ENCODE measurements at regions not wholly inside any gene's neighbourhood (a gene's known extent, or its start where the extent isn't known, plus 50 kb on each side); places are given as distances from the start of the nearest gene placed in this dataset.
A peak's percentile ranks its signal among the peaks of the same experiment; 100 is the strongest.

DNA sequence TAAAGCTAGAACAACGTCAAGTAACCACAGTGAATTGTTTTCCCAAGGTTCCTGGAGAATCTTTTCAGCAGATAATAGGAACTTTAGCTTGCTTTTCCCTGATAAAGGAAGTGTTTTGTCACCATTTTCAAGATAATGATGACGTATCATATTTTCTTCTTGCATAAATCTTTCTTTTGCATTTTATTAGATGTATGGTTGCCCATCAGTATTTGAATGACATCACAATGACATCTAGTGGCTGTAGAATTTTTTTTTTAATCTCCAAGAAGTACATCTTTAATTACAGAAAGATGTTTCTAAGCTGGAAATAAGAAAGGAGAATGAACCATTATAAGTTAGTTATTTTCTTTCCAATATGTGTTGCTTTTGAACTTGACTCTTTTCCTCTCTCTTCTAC is 83.0 kb downstream of the CENPW start:
- WGBS, 2 experiments (ENCODE audit: extremely low coverage in 2 of 2, insufficient read length in 1 of 2) = no CpG with 5 or more reads among the region's 2 CpGs
- no peak overlapping the region for H3K18ac ChIP-seq (ENCODE audit: low read depth, low read length)

More for the DNA sequence above, 83.0 kb downstream of the CENPW start:
- dilution Hi-C loops (cut with HindIII; ENCODE audit: low sequenced_read_pairs, unreplicated experiment) = no loop called here
- no peak overlapping the region for H3K4me3 ChIP-seq (ENCODE audit: insufficient read depth, low read depth, low read length)
- no peak overlapping the region for H2AK9ac ChIP-seq (replicated peaks; ENCODE audit: low read depth, low read length, poor library complexity)
- no peaks in the 10 kb centered on the region for H3K36me3 ChIP-seq (ENCODE audit: control insufficient read depth, insufficient read depth, low read length)
- no peaks in the 10 kb centered on the region for H3K79me1 ChIP-seq (ENCODE audit: low read depth in 1 of 2, low read length in 2 of 2)
- no TSS peak for BruUV-seq (replicated peaks)
- ChIA-PET POLR2A (ENCODE audit: unreplicated experiment) (no interaction called here), CTCF (no interaction called here)
- no peak overlapping the region for H2AK5ac ChIP-seq (ENCODE audit: low read depth, low read length)
- H3K27me3 ChIP-seq (ENCODE audit: control insufficient read depth, insufficient read depth, low read length) = no peaks in the 10 kb centered on the region
- H3K14ac ChIP-seq (replicated peaks; ENCODE audit: low read depth, low read length) = no peak overlapping the region
- DNase-seq (no peak), ATAC-seq (ENCODE audit: low read depth) (no peak)
- H3K9ac ChIP-seq (ENCODE audit: low read depth, low read length) = no peak overlapping the region
- H2BK5ac ChIP-seq (ENCODE audit: low read depth, low read length, poor library complexity, severe bottlenecking) = no peak overlapping the region
- in situ Hi-C loops (cut with MboI; ENCODE audit: low sequenced_read_pairs) = no loop called here
- TF ChIP-seq MAFK (IDR thresholded peaks at IDR 0.05; ENCODE audit: low read depth, low read length) = peak; percentile 31; the same call in 1 of the 2 replicates
- no peak for TF ChIP-seq SMC3 (IDR thresholded peaks at IDR 0.05; ENCODE audit: low read depth, low read length)
- H3K23ac ChIP-seq (ENCODE audit: low read depth, low read length) = no peak overlapping the region
- H3K4me2 ChIP-seq (ENCODE audit: low read depth, low read length) = no peak overlapping the region
- no peaks in the 10 kb centered on the region for H3K4me1 ChIP-seq (ENCODE audit: control insufficient read depth, insufficient read depth, low read length)
- H3K56ac ChIP-seq (ENCODE audit: extremely low read depth, insufficient read depth, low read length) = no peak overlapping the region
- H4K20me1 ChIP-seq (ENCODE audit: insufficient read depth, low read length) = no peaks in the 10 kb centered on the region
- H4K8ac ChIP-seq (ENCODE audit: low read depth in 2 of 2, low read length in 2 of 2) = no peak overlapping the region
- no peak overlapping the region for H2BK15ac ChIP-seq (ENCODE audit: low read depth, low read length)
- H2BK20ac ChIP-seq (ENCODE audit: low read depth, low read length) = no peak overlapping the region
- intact Hi-C loops (cut with micrococcal nuclease) = no loop called here
- H4K5ac ChIP-seq (ENCODE audit: low read depth, low read length) = no peak overlapping the region
- no peaks in the 10 kb centered on the region for H3K9me1 ChIP-seq (ENCODE audit: insufficient read depth, low read length)
- no peaks in the 10 kb centered on the region for H3K9me3 ChIP-seq (ENCODE audit: control insufficient read depth, insufficient read depth, low read length)
- H3K27ac ChIP-seq (ENCODE audit: insufficient read depth, low read length) = no peak overlapping the region
- no peak overlapping the region for H3K4ac ChIP-seq (ENCODE audit: low read depth, low read length)
- H2AFZ ChIP-seq (replicated peaks; ENCODE audit: low read length, poor library complexity) = no peak overlapping the region
- H4K91ac ChIP-seq (ENCODE audit: insufficient read depth, low read depth, low read length) = no peak overlapping the region
- no peak overlapping the region for H2BK120ac ChIP-seq (ENCODE audit: low read depth, low read length)
